ENCODE measurements at regions not wholly inside any gene's neighbourhood (a gene's known extent, or its start where the extent isn't known, plus 50 kb on each side); places are given as distances from the start of the nearest gene placed in this dataset.

- TF ChIP-seq MAFK (IDR thresholded peaks at IDR 0.05; ENCODE audit: partially characterized antibody) (no peak), MYC (IDR thresholded peaks at IDR 0.05; ENCODE audit: borderline replicate concordance, low read length) (no peak), CEBPB (IDR thresholded peaks at IDR 0.05) (no peak)
Observed at GRCh38 chr12:102746963-102747362, 170.1 kb downstream of the PAH start.
